ENCODE measurements at regions not wholly inside any gene's neighbourhood (a gene's known extent, or its start where the extent isn't known, plus 50 kb on each side); places are given as distances from the start of the nearest gene placed in this dataset.

- H3K4me2 ChIP-seq (ENCODE audit: insufficient read depth, low read length): no peak overlapping the region
- no peaks in the 10 kb centered on the region for H4K20me1 ChIP-seq (replicated peaks; ENCODE audit: control insufficient read depth, insufficient read depth, low read length)
- H3K4me1 ChIP-seq (replicated peaks in 1 of 2; ENCODE audit: control insufficient read depth in 2 of 2, insufficient read depth in 2 of 2, low read length in 2 of 2): no peaks in the 10 kb centered on the region
- DNase-seq (ENCODE audit: extremely low read depth in 1 of 4, low spot score in 3 of 4) (peak in 2 of 4 experiments; percentile 11 to 29), FAIRE-seq (peak; percentile 29), ATAC-seq (0 out of 3 replicates have a peak, but pooled peaks have one; percentile 47)
- H3K27me3 ChIP-seq (ENCODE audit: control insufficient read depth in 2 of 2, insufficient read depth in 2 of 2, low read length in 2 of 2): peaks cover 6 to 12% of the 10 kb centered on the region in 2 experiments; a peak in 3 of 5 replicates
- H3K4me3 ChIP-seq: no peak overlapping the region
- H3K79me2 ChIP-seq (ENCODE audit: control insufficient read depth, insufficient read depth, low read length): no peaks in the 10 kb centered on the region
- H3K9ac ChIP-seq (ENCODE audit: insufficient read depth in 1 of 2, low read depth in 2 of 2, low read length in 2 of 2): no peak overlapping the region
- no peaks in the 10 kb centered on the region for H3K36me3 ChIP-seq (ENCODE audit: control insufficient read depth, insufficient read depth, low read length)
- no peaks in the 10 kb centered on the region; the same call in 1 of the 2 replicates for H3K9me3 ChIP-seq (replicated peaks; ENCODE audit: control insufficient read depth, insufficient read depth, low read depth, low read length)
- WGBS (ENCODE audit: insufficient coverage, low coverage, missing lambda C conversion rate): 2% methylated on average over 10 of the region's 10 CpGs
- H2AFZ ChIP-seq (ENCODE audit: low read depth, low read length): no peak overlapping the region
- BruUV-seq (replicated peaks): no TSS peak
- H3K9me1 ChIP-seq (ENCODE audit: control insufficient read depth, insufficient read depth, low read length): no peaks in the 10 kb centered on the region
- CTCF ChIA-PET (ENCODE audit: low intra/inter-chr PET ratio): no interaction called here
- intact Hi-C loops (cut with micrococcal nuclease) (no loop called here), in situ Hi-C loops (cut with MboI) (no loop called here)
- POLR2A ChIA-PET: interaction anchor here (0.6 kb wide), 1 partner anchor 105 kb away, joined by 3 read pairs; no protein-coding TSS in a partner anchor
- TF ChIP-seq ZHX1 (conservative IDR thresholded peaks at IDR 0.05; ENCODE audit: low read length): no peak
- TF ChIP-seq CTCF (IDR thresholded peaks at IDR 0.05 in 2 of 3, conservative IDR thresholded peaks at IDR 0.05 in 1 of 3; ENCODE audit: insufficient read depth in 2 of 3, low read depth in 1 of 3, low read length in 3 of 3): peak; percentile 37 to 47 (median 41); a peak in 5 of 6 replicates
- TF ChIP-seq ZKSCAN1 (IDR thresholded peaks at IDR 0.05; ENCODE audit: low read depth, low read length): no peak
- TF ChIP-seq PHF20 (IDR thresholded peaks at IDR 0.05; ENCODE audit: partially characterized antibody): no peak
- no peak for TF ChIP-seq TCF3 (CRISPR knock-in tag; IDR thresholded peaks at IDR 0.05)
- no peak for TF ChIP-seq ZNF584 (CRISPR knock-in tag; IDR thresholded peaks at IDR 0.05; ENCODE audit: low read depth)
- TF ChIP-seq EZH2 (IDR thresholded peaks at IDR 0.05; ENCODE audit: borderline replicate concordance, low read depth, low read length): no peak
- no peak for TF ChIP-seq ZNF431 (CRISPR knock-in tag; IDR thresholded peaks at IDR 0.05)
- no peak for TF ChIP-seq ESRRA (IDR thresholded peaks at IDR 0.05; ENCODE audit: borderline replicate concordance, low read depth)
- peak in 1 of 2 experiments; percentile 33; a peak in 3 of 4 replicates for TF ChIP-seq RAD21 (CRISPR knock-in tag; conservative IDR thresholded peaks at IDR 0.05 in 1 of 2, IDR thresholded peaks at IDR 0.05 in 1 of 2)
- no peak for TF ChIP-seq MLX (CRISPR knock-in tag; conservative IDR thresholded peaks at IDR 0.05)
- TF ChIP-seq NR1H2 (CRISPR knock-in tag; IDR thresholded peaks at IDR 0.05): no peak
- no peak for TF ChIP-seq ATF6 (CRISPR knock-in tag; IDR thresholded peaks at IDR 0.05)
- TF ChIP-seq NRF1 (conservative IDR thresholded peaks at IDR 0.05 in 1 of 2, IDR thresholded peaks at IDR 0.05 in 1 of 2): peak; percentile 53 to 58
- TF ChIP-seq EGR1 (conservative IDR thresholded peaks at IDR 0.05): peak; percentile 73
- no peak for TF ChIP-seq ARID2 (IDR thresholded peaks at IDR 0.05)
- H3K27ac ChIP-seq (ENCODE audit: extremely low read depth, low read depth, low read length): no peak overlapping the region
These were observed 206.5 kb upstream of the PRKCQ start for GRCh38 chr10:6786579-6787031.
